ENCODE measurements at regions not wholly inside any gene's neighbourhood (a gene's known extent, or its start where the extent isn't known, plus 50 kb on each side); places are given as distances from the start of the nearest gene placed in this dataset.

GRCh38 chr7:17689361-17689902 lies 250.9 kb downstream of the SNX13 start:
- no peak for DNase-seq

- DNase-seq, result peak in 1 of 3 donors; percentile 91
Measured at GRCh38 chr7:17690030-17690429, 250.3 kb downstream of the SNX13 start.

- DNase-seq, result peak in 1 of 3 donors; percentile 71
Measured at GRCh38 chr7:17696422-17696821, 243.9 kb downstream of the SNX13 start.

GRCh38 chr7:17697128-17697881 lies 243.0 kb downstream of the SNX13 start:
- DNase-seq, result no peak

GRCh38 chr7:17699696-17700095 lies 240.6 kb downstream of the SNX13 start:
- no peak for DNase-seq

- no peak for DNase-seq
Measured at GRCh38 chr7:17700138-17700537, 240.2 kb downstream of the SNX13 start.

GRCh38 chr7:17706275-17706674 lies 234.0 kb downstream of the SNX13 start:
- no peak for DNase-seq

- peak; percentile 30 to 55 (median 34) for DNase-seq
Measured at GRCh38 chr7:17706734-17707133, 233.6 kb downstream of the SNX13 start.

GRCh38 chr7:17709127-17709526 lies 231.2 kb downstream of the SNX13 start:
- no peak for DNase-seq

GRCh38 chr7:17709599-17709998 lies 230.7 kb downstream of the SNX13 start:
- no peak for DNase-seq

GRCh38 chr7:17710312-17710711 lies 230.0 kb downstream of the SNX13 start:
- no peak for DNase-seq

GRCh38 chr7:17713584-17713983 lies 226.7 kb downstream of the SNX13 start:
- no peak for DNase-seq

- DNase-seq, result no peak
Measured at GRCh38 chr7:17716816-17717215, 223.5 kb downstream of the SNX13 start.

GRCh38 chr7:17719998-17720397 lies 220.3 kb downstream of the SNX13 start:
- no peak for DNase-seq

GRCh38 chr7:17721736-17722285 lies 218.5 kb downstream of the SNX13 start:
- DNase-seq, result no peak

- DNase-seq, result no peak
Measured at GRCh38 chr7:17722798-17723197, 217.5 kb downstream of the SNX13 start.

GRCh38 chr7:17725821-17726220 lies 214.5 kb downstream of the SNX13 start:
- no peak for DNase-seq

- no peak for DNase-seq
Measured at GRCh38 chr7:17732083-17732482, 208.2 kb downstream of the SNX13 start.
